SK-N-SH (cell line): ENCODE measurements at regions not wholly inside any gene's neighbourhood (a gene's known extent, or its start where the extent isn't known, plus 50 kb on each side); places are given as distances from the start of the nearest gene placed in this dataset.

Experiments used
- CTCF ChIA-PET: fragments of 300-600, 350-600 bp; formaldehyde crosslinking; extraction: SDS; loops from one replicate; lab custom pipeline; 2021; lab: Yijun Ruan, JAX
- POLR2A ChIA-PET: fragments of 350-600 bp; sonication (Branson Sonifier 250); formaldehyde crosslinking; extraction: SDS; loops from one replicate; lab custom pipeline; 2020; ENCODE audit warnings: antibody characterized with exemption, inconsistent platforms; lab: Yijun Ruan, JAX
- DNase-seq: peaks from one replicate; pipeline ENCODE4 v3.0.0; 2012
- H2AFZ ChIP-seq: fragments of 200-600 bp; sonication (generic); 2 replicates; pipeline ENCODE4 v1.8.1; 2016; ENCODE audit warnings: antibody characterized with exemption, mild to moderate bottlenecking, low read depth
- H3F3A ChIP-seq: fragments of 200-600 bp; sonication (generic); replicated peaks from 2 replicates; pipeline ENCODE3; 2016; ENCODE audit warnings: antibody characterized with exemption, mild to moderate bottlenecking; ENCODE audit not compliant: insufficient read depth
- H3K27ac ChIP-seq, 2 experiments: fragments of 200-500 bp in 1 of 2; fragments of 200-600 bp in 1 of 2; sonication (Bioruptor generic) in 1 of 2; sonication (generic), shearing (Covaris generic) in 1 of 2; 2 replicates each; pipeline versions ENCODE4 v1.5.1 to v1.6.1; 2014 to 2016; ENCODE audit warnings: low read depth in 2 of 2, inconsistent platforms in 1 of 2, low read length in 1 of 2, mild to moderate bottlenecking in 1 of 2, mixed read lengths in 1 of 2
- H3K27me3 ChIP-seq: fragments of 200-600 bp; sonication (generic), shearing (Covaris generic); 2 replicates; pipeline ENCODE4 v1.6.1; 2016; ENCODE audit warnings: mixed run types; ENCODE audit not compliant: insufficient read depth
- H3K36me3 ChIP-seq, 2 experiments: fragments of 200-500 bp in 1 of 2; fragments of 200-600 bp in 1 of 2; sonication (Bioruptor generic) in 1 of 2; sonication (generic) in 1 of 2; replicated peaks in 1 of 2; 2 replicates each; pipeline versions ENCODE3 to v1.5.1; 2014 to 2016; ENCODE audit warnings: low read length in 1 of 2, mild to moderate bottlenecking in 1 of 2; ENCODE audit not compliant: insufficient read depth in 2 of 2, control insufficient read depth in 1 of 2
- H3K4me1 ChIP-seq, 2 experiments: fragments of 200-500 bp in 1 of 2; fragments of 200-600 bp in 1 of 2; sonication (Bioruptor generic) in 1 of 2; sonication (generic), shearing (Covaris generic) in 1 of 2; 2 replicates each; pipeline versions ENCODE4 v1.5.1 to v1.6.1; 2014 to 2016; ENCODE audit warnings: low read depth in 1 of 2, low read length in 1 of 2, mixed run types in 1 of 2; ENCODE audit not compliant: insufficient read depth in 2 of 2, control insufficient read depth in 1 of 2
- H3K4me2 ChIP-seq: fragments of 200-600 bp; sonication (generic), shearing (Covaris generic); 2 replicates; pipeline ENCODE4 v1.6.1; 2017; ENCODE audit warnings: mixed run types
- H3K4me3 ChIP-seq, 2 experiments: fragments of 200-500 bp in 1 of 2; fragments of 200-600 bp in 1 of 2; sonication (Bioruptor generic) in 1 of 2; sonication (generic), shearing (Covaris generic) in 1 of 2; 2 replicates each; pipeline versions ENCODE4 v1.5.1 to v1.8.1; 2014 to 2016; ENCODE audit warnings: low read depth in 2 of 2, inconsistent platforms in 1 of 2, low read length in 1 of 2, mild to moderate bottlenecking in 1 of 2, mixed read lengths in 1 of 2, moderate library complexity in 1 of 2
- H3K79me2 ChIP-seq: fragments of 200-600 bp; sonication (generic); 2 replicates; pipeline ENCODE4 v1.8.1; 2017; ENCODE audit warnings: mild to moderate bottlenecking; ENCODE audit not compliant: insufficient read depth
- H3K9ac ChIP-seq: fragments of 200-600 bp; sonication (generic); 2 replicates; pipeline ENCODE4 v1.6.1; 2017; ENCODE audit warnings: mixed run types
- H3K9me2 ChIP-seq: fragments of 200-600 bp; sonication (generic); 2 replicates; pipeline ENCODE4 v1.6.1; 2017; ENCODE audit warnings: mixed run types
- H3K9me3 ChIP-seq: fragments of 200-600 bp; sonication (generic); 2 replicates; pipeline ENCODE4 v1.6.1; 2017; ENCODE audit warnings: mixed run types, mild to moderate bottlenecking, moderate library complexity
- H4K20me1 ChIP-seq: fragments of 200-600 bp; sonication (generic); 2 replicates; pipeline ENCODE4 v1.6.1; 2017; ENCODE audit warnings: mild to moderate bottlenecking, mixed run types; ENCODE audit not compliant: insufficient read depth
- CHD2 ChIP-seq: fragments of 150-350 bp; IDR thresholded peaks from 2 replicates; pipeline ENCODE4 v1.6.1; 2018; ENCODE audit warnings: low read length; ENCODE audit not compliant: partially characterized antibody
- EZH2phosphoT487 ChIP-seq: fragments of 200-600 bp; sonication (generic); IDR thresholded peaks from 2 replicates; pipeline ENCODE4 v1.6.1; 2017; ENCODE audit warnings: low read depth, mixed run types, mild to moderate bottlenecking, antibody characterized with exemption, moderate library complexity, borderline replicate concordance
- FOSL2 ChIP-seq: IDR thresholded peaks from 2 replicates; pipeline ENCODE4 v1.4.0; 2012; ENCODE audit warnings: low read depth, mild to moderate bottlenecking, moderate library complexity, borderline replicate concordance
- FOXJ3 ChIP-seq: sonication (generic); formaldehyde crosslinking; IDR thresholded peaks from 2 replicates; pipeline ENCODE4 v1.5.1; 2020; ENCODE audit warnings: mild to moderate bottlenecking, missing genetic modification reagents
- GABPA ChIP-seq: IDR thresholded peaks from 2 replicates; pipeline ENCODE4 v1.4.0; 2012; ENCODE audit warnings: low read depth, mild to moderate bottlenecking
- GATA2 ChIP-seq: sonication (generic); formaldehyde crosslinking; IDR thresholded peaks from 2 replicates; pipeline ENCODE4 v1.5.0; 2020; ENCODE audit warnings: mild to moderate bottlenecking, missing genetic modification reagents
- JUND ChIP-seq: IDR thresholded peaks from 2 replicates; pipeline ENCODE4 v1.4.0; 2012
- MEF2A ChIP-seq: IDR thresholded peaks from 2 replicates; pipeline ENCODE4 v1.4.0; 2012; ENCODE audit warnings: low read depth, borderline replicate concordance
- MXI1 ChIP-seq: IDR thresholded peaks from 2 replicates; pipeline ENCODE4 v1.6.1; 2012; ENCODE audit warnings: mild to moderate bottlenecking, low read depth, low read length, improper control_type of control experiment
- POLR2AphosphoS5 ChIP-seq: IDR thresholded peaks from 2 replicates; pipeline ENCODE4 v1.6.1; 2012; ENCODE audit warnings: low read depth, low read length
- RCOR1 ChIP-seq: fragments of 150-350 bp; IDR thresholded peaks from 2 replicates; pipeline ENCODE4 v1.6.1; 2017; ENCODE audit warnings: antibody characterized with exemption, low read length
- TAF1 ChIP-seq: IDR thresholded peaks from 2 replicates; pipeline ENCODE4 v1.6.1; 2012; ENCODE audit warnings: low read depth, mild to moderate bottlenecking, low read length, moderate library complexity, borderline replicate concordance
- TCF12 ChIP-seq: IDR thresholded peaks from 2 replicates; pipeline ENCODE4 v1.4.0; 2012
- TEAD4 ChIP-seq: IDR thresholded peaks from 2 replicates; pipeline ENCODE4 v1.4.0; 2012; ENCODE audit warnings: mild to moderate bottlenecking, borderline replicate concordance; ENCODE audit not compliant: insufficient read depth
- YY1 ChIP-seq: IDR thresholded peaks from 2 replicates; pipeline ENCODE4 v1.4.0; 2012; ENCODE audit warnings: low read depth, mild to moderate bottlenecking
- WGBS: methylation state at CpG from one replicate; pipeline ENCODE4 v1.1.6; 2017; ENCODE audit warnings: low lambda C conversion rate; 5-methylcytosine and 5-hydroxymethylcytosine counted together
- TF ChIP-seq, protein P1 (sequence below): IDR thresholded peaks from 2 replicates; pipeline ENCODE4 v1.4.0; 2012; ENCODE audit warnings: low read depth, borderline replicate concordance
- TF ChIP-seq, protein P2 (sequence below): IDR thresholded peaks from 2 replicates; pipeline ENCODE4 v1.6.1; 2012; ENCODE audit warnings: mild to moderate bottlenecking, low read depth, low read length, moderate library complexity
- TF ChIP-seq, protein P3 (sequence below): fragments of 200-600 bp; sonication (generic); IDR thresholded peaks from 2 replicates; pipeline ENCODE4 v1.6.1; 2017; ENCODE audit warnings: antibody characterized with exemption, mild to moderate bottlenecking, moderate library complexity

DNA sequence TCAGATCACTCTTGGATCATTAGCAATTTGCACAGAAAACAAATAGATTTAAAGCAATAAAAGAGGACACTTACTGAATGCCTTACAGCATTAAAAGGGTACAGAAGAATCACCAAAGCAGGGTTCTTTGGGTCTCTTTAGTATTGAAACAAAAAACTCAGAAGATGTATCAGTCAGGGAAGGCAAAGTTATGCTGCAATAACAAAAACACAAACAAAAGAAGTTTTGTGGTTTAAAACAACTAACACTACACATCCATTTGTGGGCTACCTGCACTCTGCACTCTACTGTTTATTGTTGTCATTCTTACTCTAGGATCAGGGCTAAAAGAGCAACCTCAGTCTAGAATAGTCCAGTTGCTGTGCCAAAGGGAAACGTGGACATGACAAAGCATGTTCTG, 216.4 kb downstream of the GPAM start:
- DNase-seq, result no peak
- Histone ChIP-seq H3K4me2 (no peak overlapping the region), H2AFZ (no peak overlapping the region), H3K9me2 (no peaks in the 10 kb centered on the region), H3K4me1 (peaks cover 0 to 4% of the 10 kb centered on the region in 2 experiments; a peak in 1 of 4 replicates), H3K27me3 (no peaks in the 10 kb centered on the region), H3K9ac (no peak overlapping the region), H3K79me2 (no peaks in the 10 kb centered on the region), H3K36me3 (no peaks in the 10 kb centered on the region), H3K9me3 (0 out of 2 replicates have a peak, but pooled peaks cover 6% of the 10 kb centered on the region), H4K20me1 (no peaks in the 10 kb centered on the region), H3F3A (no peaks in the 10 kb centered on the region), H3K27ac (no peak overlapping the region), H3K4me3 (no peak overlapping the region)
- CTCF ChIA-PET, result no interaction called here
- WGBS, result 6% methylated on average over 1 of the region's 1 CpG
- TF ChIP-seq FOSL2 (no peak), RCOR1 (no peak), MXI1 (no peak), JUND (no peak), GABPA (no peak), POLR2AphosphoS5 (no peak), GATA2 (CRISPR knock-in tag) (no peak), TAF1 (no peak), TEAD4 (no peak), YY1 (no peak), MEF2A (no peak), TCF12 (no peak), CHD2 (no peak), FOXJ3 (CRISPR knock-in tag) (no peak), EZH2phosphoT487 (no peak)
- TF ChIP-seq, protein P1, sequence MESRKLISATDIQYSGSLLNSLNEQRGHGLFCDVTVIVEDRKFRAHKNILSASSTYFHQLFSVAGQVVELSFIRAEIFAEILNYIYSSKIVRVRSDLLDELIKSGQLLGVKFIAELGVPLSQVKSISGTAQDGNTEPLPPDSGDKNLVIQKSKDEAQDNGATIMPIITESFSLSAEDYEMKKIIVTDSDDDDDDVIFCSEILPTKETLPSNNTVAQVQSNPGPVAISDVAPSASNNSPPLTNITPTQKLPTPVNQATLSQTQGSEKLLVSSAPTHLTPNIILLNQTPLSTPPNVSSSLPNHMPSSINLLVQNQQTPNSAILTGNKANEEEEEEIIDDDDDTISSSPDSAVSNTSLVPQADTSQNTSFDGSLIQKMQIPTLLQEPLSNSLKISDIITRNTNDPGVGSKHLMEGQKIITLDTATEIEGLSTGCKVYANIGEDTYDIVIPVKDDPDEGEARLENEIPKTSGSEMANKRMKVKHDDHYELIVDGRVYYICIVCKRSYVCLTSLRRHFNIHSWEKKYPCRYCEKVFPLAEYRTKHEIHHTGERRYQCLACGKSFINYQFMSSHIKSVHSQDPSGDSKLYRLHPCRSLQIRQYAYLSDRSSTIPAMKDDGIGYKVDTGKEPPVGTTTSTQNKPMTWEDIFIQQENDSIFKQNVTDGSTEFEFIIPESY, result no peak
- TF ChIP-seq, protein P2, sequence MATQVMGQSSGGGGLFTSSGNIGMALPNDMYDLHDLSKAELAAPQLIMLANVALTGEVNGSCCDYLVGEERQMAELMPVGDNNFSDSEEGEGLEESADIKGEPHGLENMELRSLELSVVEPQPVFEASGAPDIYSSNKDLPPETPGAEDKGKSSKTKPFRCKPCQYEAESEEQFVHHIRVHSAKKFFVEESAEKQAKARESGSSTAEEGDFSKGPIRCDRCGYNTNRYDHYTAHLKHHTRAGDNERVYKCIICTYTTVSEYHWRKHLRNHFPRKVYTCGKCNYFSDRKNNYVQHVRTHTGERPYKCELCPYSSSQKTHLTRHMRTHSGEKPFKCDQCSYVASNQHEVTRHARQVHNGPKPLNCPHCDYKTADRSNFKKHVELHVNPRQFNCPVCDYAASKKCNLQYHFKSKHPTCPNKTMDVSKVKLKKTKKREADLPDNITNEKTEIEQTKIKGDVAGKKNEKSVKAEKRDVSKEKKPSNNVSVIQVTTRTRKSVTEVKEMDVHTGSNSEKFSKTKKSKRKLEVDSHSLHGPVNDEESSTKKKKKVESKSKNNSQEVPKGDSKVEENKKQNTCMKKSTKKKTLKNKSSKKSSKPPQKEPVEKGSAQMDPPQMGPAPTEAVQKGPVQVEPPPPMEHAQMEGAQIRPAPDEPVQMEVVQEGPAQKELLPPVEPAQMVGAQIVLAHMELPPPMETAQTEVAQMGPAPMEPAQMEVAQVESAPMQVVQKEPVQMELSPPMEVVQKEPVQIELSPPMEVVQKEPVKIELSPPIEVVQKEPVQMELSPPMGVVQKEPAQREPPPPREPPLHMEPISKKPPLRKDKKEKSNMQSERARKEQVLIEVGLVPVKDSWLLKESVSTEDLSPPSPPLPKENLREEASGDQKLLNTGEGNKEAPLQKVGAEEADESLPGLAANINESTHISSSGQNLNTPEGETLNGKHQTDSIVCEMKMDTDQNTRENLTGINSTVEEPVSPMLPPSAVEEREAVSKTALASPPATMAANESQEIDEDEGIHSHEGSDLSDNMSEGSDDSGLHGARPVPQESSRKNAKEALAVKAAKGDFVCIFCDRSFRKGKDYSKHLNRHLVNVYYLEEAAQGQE, result no peak
- TF ChIP-seq, protein P3, sequence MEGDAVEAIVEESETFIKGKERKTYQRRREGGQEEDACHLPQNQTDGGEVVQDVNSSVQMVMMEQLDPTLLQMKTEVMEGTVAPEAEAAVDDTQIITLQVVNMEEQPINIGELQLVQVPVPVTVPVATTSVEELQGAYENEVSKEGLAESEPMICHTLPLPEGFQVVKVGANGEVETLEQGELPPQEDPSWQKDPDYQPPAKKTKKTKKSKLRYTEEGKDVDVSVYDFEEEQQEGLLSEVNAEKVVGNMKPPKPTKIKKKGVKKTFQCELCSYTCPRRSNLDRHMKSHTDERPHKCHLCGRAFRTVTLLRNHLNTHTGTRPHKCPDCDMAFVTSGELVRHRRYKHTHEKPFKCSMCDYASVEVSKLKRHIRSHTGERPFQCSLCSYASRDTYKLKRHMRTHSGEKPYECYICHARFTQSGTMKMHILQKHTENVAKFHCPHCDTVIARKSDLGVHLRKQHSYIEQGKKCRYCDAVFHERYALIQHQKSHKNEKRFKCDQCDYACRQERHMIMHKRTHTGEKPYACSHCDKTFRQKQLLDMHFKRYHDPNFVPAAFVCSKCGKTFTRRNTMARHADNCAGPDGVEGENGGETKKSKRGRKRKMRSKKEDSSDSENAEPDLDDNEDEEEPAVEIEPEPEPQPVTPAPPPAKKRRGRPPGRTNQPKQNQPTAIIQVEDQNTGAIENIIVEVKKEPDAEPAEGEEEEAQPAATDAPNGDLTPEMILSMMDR, result no peak
- POLR2A ChIA-PET, result no interaction called here
